Activated CD4-positive, alpha-beta T cell treated with anti-CD3 and anti-CD28 coated beads, Interleukin-2, amount 50 U/mL, for 48 hours (primary cell): ENCODE measurements at regions not wholly inside any gene's neighbourhood (a gene's known extent, or its start where the extent isn't known, plus 50 kb on each side); places are given as distances from the start of the nearest gene placed in this dataset.
"Not testable (repeated sequence)": the region's sequence is repeated elsewhere in the genome, so short reads cannot be mapped to it uniquely, and the experiment has no call there.

Source experiments
- DNase-seq, 2 experiments: peaks; one replicate each; pipeline ENCODE4 v3.0.0-alpha.2; 2020

GRCh38 chr6:6993503-6994237 is 114.1 kb upstream of the RREB1 start:
- no peak for DNase-seq

- DNase-seq: no peak
Measured at GRCh38 chr6:6994796-6995195, 113.0 kb upstream of the RREB1 start.

DNA sequence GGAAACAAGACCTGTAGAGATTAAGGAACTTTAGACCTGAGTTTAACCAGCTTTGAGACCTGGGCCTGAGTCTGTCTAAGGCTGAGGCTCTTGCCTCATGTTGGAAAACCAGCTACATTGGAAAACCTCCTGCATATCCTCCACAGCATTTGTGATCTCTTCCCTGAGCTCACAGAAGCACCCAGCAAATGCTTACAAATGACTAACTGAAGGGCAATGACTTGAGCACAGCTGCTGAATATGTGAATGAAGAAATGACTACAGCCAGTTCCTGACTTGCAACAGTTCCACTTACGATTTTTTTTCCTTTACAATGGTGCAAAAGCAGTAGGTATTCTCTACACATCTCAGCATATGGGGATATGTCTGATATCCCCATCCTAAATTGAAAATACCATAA is 112.4 kb upstream of the RREB1 start:
- no peak for DNase-seq

DNA sequence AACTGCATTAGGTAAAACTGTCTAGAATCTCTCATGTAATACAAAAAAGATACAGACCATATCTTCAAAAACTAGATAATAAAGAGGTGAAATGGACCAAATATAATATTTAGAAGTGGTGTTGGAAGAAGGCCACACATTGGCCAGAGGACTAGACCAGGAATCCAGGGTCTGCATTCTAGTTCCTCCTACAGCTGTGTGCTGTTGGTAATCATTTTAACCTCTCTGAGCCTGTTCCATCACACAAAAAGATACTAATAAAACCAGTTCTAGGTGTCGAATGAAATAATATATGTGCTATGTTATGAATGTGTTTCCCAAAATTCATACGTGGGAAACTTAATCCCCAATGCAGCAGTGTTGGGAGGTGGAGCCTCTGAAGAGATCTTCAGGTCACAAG is 111.6 kb upstream of the RREB1 start:
- no peak for DNase-seq

DNA sequence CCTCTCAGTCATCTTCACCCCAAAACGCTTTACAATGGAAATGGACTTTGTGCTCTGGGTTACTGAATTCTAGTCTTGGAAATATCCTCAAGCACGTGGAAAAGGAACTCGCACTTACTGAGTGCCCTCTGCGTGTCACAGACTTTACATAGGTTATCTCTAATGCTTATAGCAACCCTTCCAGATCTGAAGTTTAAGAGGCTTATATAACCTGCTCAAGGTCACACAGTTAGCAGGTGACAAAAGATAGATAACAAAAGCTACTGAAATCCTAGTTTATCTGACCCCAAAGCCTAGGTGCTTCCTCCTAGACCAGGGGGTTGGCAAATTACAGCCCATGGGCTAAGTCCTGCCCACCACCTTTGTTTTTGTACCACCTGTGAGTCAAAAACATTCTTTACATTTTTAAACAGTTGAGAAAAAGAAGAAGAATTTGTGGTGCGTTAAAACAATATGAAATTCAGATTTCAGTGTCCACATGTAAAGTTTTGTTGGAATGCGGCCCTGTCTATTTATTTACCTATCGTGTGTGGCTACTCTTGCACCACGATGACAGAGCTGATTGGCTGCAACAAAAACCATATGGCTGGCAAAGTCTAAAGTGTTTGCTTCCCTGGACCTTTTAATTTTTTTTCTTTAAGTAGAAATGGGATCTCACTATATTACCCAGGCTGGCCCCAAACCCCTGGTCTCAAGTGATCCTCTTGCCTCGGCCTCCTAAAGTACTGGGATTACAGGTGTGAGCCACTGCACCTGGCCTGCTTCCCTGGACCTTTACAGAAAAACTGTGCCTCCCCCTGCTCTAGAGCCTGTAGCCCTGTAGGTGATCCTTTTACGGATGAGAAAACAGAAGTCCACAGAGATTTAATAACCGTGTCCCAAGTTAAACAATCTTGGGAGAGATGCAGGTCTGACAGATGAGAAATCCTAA is 110.2 kb upstream of the RREB1 start:
- DNase-seq: no peak

DNA sequence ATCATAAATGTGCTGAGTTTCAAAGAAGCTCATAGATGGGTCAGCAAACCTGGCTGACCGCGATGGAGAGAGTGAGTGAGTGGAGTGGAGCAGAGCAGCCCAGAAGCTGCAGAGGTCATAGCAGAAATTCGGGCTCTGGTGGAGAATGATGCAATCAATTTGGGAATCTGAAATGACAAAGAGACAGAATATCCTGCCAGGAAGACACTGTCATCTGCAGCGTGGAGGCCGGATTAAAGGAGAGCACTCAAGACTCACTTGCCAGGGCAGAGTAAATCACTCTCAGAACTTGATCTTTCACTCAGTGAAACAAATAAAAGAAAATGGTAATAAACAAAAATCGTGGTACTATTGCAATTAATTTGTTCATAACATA is 109.6 kb upstream of the RREB1 start:
- no peak for DNase-seq

GRCh38 chr6:7000825-7001777 is 106.7 kb upstream of the RREB1 start:
- no peak for DNase-seq

DNA sequence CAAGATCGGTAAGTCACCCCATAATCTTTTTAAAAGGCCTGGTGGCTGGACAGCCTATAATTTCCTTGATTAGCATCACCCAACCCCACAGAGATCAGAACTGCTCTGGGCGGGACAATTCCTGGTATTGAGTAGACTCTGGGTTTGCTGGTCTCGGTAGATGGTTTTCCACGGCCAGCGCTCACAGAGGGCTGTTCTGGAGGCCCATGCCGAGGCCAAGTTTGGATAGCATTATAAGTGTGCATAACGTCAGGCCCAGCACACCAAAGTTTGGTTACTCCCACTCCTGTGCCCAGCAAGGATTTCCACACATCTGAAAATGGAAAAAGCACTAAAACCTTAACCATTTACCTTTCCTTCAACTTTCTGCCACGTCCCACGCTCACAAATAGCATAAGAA is 104.7 kb upstream of the RREB1 start:
- no peak for DNase-seq

DNA sequence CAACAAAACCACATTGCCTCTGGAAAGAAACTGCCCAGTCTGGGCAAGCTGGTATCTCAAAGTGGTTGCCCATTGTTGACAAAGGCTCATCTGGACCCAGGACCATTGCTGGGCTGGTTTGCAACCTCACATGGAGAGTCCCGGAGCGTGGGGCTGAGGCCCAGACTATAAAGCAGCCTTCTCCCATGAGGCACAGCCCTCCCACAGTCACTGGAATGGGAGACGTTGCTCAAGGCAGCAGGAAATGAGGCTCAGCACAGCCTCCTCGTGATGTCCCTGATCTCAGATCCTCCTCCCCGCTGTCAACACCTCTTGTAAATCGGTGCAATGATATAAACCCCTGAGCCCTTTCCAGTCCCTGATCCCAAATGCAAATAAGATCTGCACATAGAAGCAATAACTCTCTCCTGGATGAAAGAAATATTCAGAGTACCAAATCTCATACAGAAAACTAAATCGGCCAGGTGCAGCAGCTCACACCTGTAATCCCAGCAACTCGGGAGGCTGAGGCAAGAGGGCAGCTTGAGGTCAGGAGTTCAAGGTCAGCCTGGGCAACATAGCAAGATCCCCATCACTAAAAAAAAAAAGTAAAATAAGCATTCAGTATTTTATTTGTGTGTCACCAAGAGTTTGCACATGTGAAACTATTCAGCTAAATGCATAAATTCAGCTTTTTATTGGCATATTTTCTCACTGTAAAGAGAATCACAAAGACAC is 103.0 kb upstream of the RREB1 start:
- DNase-seq: no peak

DNA sequence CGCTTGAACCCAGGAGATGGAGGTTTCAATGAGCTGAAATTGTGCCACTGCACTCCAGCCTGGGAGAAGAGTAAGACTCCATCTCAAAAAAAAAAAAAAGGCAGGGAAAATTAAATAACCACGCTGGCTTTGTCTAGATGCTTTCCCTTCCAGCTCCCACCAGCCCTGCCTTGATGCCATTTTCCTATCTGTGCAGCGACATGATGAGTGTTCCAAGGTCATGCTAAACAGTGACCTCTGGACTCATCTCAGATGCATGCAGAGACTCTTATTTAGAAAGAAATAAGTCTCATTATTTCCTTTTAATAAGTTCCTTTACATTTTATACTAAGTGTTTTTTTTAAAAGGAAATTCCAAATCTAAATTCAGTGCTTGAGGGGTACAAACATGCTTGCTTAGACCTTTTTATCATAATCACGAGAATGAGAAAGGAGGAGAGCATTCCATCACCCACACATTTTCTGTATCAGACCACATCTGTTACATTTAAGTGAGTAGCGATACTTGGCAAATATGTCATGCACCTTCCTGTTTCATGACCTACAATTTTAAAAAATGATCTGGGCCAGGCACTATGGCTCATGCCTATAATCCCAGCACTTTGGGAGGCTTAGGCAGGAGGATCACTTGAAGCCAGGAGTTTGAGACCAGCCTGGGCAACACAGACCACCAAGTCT is 101.1 kb upstream of the RREB1 start:
- DNase-seq: no peak

DNA sequence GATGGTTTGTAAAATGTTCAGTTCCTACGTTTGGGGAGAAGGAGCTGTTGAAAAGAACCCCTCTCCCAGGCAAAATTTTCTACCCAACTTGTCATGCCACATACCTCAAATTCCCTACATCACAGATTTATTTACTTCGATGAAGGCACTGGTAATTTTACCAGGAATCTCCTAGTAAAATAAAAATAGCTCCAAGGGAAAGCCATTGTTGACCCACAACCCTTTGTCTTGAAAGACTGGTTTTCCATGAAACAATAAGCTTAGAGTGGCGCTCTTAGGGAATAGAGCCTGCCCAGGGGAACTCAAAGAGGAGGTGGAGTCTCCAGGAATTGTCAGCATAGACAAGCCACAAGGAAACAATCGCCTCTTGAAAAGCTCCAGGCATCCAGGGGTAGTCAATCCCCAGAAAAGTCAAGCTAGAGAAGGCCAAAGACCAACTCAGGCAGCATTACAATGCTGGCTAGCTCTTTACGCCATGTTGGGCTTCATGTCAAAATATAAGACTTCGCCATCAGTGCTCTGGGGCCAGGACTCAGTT is 99.2 kb upstream of the RREB1 start:
- DNase-seq: no peak

GRCh38 chr6:7016226-7016625 is 91.5 kb upstream of the RREB1 start:
- DNase-seq: no peak

DNA sequence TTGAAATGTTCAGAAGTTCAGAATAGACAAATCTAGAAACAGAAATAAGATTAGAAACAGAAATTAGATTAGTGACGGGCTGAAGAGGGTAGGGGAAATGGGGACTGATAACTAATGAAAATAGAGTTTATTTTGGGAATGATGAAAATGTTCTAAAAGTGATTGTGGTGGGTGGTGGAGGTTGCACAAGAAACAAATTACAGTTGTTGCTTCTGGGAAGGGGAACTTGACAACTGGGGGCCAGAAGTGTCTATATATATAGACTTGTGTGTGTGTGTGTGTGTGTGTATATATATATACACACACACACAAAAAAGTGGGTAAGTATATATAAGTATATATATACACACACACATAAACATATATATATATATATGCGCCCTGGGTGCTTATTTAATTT is 86.5 kb upstream of the RREB1 start:
- DNase-seq: no peak

DNA sequence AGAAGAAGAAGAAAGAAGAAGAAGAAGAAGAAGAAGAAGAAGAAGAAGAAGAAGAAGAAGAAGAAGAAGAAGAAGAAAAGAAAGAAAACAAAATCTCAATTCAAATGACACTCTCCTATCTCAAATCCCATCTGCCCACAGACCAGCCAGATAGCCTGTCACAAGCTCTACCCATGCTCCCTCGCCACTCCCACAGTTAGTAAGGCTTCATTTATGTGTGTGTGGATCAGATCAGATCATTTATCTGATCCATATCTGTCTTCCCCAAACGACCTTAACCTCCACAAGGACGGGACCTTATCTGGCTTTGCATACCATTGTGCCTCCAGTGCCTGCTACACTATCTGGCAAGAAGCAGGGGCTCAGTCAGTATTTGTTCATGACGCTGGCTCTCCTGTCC is 81.9 kb upstream of the RREB1 start:
- DNase-seq: no peak

DNA sequence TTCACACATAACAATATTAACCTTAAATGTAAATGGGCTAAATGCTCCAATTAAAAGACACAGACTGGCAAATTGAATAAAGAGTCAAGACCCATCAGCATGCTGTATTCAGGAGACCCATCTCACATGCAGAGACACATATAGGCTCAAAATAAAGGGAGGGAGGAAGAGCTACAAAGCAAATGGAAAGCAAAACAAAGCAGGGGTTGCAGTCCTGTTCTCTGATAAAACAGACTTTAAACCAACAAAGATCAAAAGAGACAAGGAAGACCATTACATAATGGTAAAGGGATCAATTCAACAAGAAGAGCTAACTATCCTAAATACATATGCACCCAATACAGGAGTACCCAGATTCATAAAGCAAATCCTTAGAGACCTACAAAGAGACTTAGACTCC is 78.8 kb upstream of the RREB1 start:
- not testable (repeated sequence) for DNase-seq

GRCh38 chr6:7030968-7031367 is 76.8 kb upstream of the RREB1 start:
- DNase-seq: not testable (repeated sequence)

DNA sequence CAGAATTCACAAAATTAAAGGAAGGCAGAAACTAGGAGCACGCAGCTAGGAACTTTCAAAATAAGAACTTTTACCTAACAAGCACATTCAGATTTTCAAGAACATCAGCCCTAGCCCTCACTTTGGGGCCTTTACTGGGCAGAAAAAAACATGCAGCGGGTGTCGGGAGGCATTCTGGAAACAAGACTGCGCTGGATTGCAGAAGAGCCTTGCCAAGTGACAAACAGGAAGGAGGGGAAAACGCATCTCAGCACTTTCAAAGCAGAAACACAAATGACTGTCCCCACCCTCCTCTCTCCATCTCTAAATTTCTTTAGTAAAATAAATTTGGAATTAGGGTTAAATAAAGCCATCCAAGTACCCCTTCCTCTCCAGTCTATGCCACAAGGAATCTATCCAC is 74.6 kb upstream of the RREB1 start:
- DNase-seq: no peak

GRCh38 chr6:7034055-7034454 is 73.7 kb upstream of the RREB1 start:
- DNase-seq: no peak

GRCh38 chr6:7035837-7036249 is 71.9 kb upstream of the RREB1 start:
- DNase-seq: no peak

- DNase-seq: no peak
Measured at GRCh38 chr6:7041511-7042026, 66.2 kb upstream of the RREB1 start.

DNA sequence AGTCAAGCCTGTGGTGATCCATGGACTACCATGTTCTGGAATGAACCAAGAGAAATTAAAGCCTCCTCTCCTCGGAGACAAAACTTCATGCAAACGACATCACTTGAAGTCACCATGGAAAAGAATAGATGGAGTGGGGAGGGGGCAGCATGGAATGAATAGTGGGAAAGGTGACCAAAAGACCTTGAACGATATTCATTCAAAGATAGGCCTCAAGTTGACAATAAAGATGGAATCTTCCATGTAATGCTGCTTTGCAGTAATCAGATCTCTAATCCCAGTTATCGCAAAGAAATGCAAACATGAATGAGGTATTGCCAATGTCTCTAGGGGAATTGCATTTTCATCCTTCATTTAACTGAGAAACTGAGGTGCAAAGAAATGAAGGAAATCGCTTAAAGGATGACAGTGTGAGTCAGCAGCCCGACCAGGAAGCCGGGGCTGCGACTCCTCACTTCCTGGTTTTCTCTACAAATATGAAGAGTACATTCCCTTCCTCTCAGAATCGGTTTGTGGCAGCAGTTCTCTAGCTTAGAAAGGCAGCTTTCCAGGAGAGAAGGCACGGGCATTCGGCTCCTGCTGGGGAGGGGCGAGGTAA is 65.6 kb upstream of the RREB1 start:
- DNase-seq: no peak
